ENCODE measurements at regions not wholly inside any gene's neighbourhood (a gene's known extent, or its start where the extent isn't known, plus 50 kb on each side); places are given as distances from the start of the nearest gene placed in this dataset.

DNA sequence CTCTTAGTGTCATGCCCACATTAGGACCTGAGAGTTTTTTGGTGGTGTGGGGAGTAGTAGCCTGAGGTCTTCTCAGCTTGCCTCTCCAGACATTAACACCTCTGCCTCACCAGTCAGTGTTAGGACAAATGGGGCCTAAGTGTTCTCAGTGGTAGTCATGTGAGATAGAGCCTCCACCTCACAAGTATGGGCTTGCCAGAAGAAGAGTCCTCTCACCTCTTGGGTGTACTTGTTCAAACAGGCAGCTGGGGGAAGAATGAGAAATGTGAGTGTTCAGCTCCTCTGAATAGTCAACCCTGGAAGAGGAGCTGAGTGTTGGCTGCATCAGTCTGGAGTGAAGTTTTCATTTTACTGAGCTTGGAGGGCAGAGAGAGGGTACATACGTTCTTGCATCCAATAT is 464.6 kb downstream of the POM121L12 start:
- Histone ChIP-seq H2AK5ac (ENCODE audit: low read depth, low read length) (no peak overlapping the region), H3K9ac (replicated peaks in 1 of 4; ENCODE audit: extremely low read depth in 1 of 4, low read depth in 3 of 4, low read length in 3 of 4) (no peak overlapping the region), H4K8ac (ENCODE audit: extremely low read depth, insufficient read depth, low read length) (no peak overlapping the region), H4K20me1 (replicated peaks in 1 of 2; ENCODE audit: control insufficient read depth in 1 of 2, insufficient read depth in 2 of 2, low read length in 2 of 2) (no peaks in the 10 kb centered on the region), H3K27me3 (replicated peaks in 1 of 4; ENCODE audit: control insufficient read depth in 3 of 4, extremely low read depth in 1 of 4, insufficient read depth in 3 of 4, low read length in 3 of 4) (no peaks in the 10 kb centered on the region), H4K5ac (ENCODE audit: insufficient read length, low read depth, low read length) (no peak overlapping the region), H2BK5ac (ENCODE audit: low read depth, low read length) (no peak overlapping the region), H3K14ac (ENCODE audit: insufficient read length) (no peak overlapping the region), H3K79me1 (ENCODE audit: low read depth, low read length) (no peaks in the 10 kb centered on the region), H2BK20ac (ENCODE audit: low read length) (no peak overlapping the region), H4K91ac (replicated peaks; ENCODE audit: insufficient read length, low read length) (no peak overlapping the region), H3K27ac (ENCODE audit: low read depth, low read length) (no peak overlapping the region), H3K4me2 (ENCODE audit: insufficient read depth in 1 of 2, low read depth in 2 of 2, low read length in 2 of 2) (no peak overlapping the region), H2AFZ (ENCODE audit: low read length) (no peak overlapping the region), H3K36me3 (ENCODE audit: control insufficient read depth in 2 of 4, insufficient read depth in 4 of 4, low read length in 3 of 4) (no peaks in the 10 kb centered on the region), H3K4ac (replicated peaks; ENCODE audit: insufficient read length, low read depth, low read length) (no peak overlapping the region), H2BK120ac (replicated peaks; ENCODE audit: low read depth, low read length) (no peak overlapping the region), H2BK12ac (ENCODE audit: low read depth, low read length) (no peak overlapping the region), H3K18ac (ENCODE audit: extremely low read depth, low read length) (no peak overlapping the region), H3K79me2 (ENCODE audit: control insufficient read depth in 1 of 2, insufficient read depth in 2 of 2, low read length in 2 of 2) (no peaks in the 10 kb centered on the region), H3K4me1 (replicated peaks in 1 of 4; ENCODE audit: control insufficient read depth in 3 of 4, insufficient read depth in 4 of 4, low read length in 3 of 4) (no peaks in the 10 kb centered on the region), H3K9me3 (ENCODE audit: insufficient read depth in 2 of 2, low read depth in 1 of 2, low read length in 1 of 2) (peaks cover 2 to 3% of the 10 kb centered on the region in 2 experiments; a peak in 1 of 4 replicates), H3K4me3 (ENCODE audit: extremely low read depth in 1 of 4, insufficient read depth in 2 of 4, low read depth in 3 of 4, low read length in 4 of 4) (no peak overlapping the region), H3K23ac (ENCODE audit: insufficient read length) (no peak overlapping the region), H2BK15ac (ENCODE audit: low read length) (no peak overlapping the region), H3K56ac (replicated peaks; ENCODE audit: insufficient read length, low read depth, low read length) (no peak overlapping the region), H3K23me2 (ENCODE audit: low read depth, low read length) (no peaks in the 10 kb centered on the region)
- FAIRE-seq (no peak), DNase-seq (ENCODE audit: low read depth in 1 of 2, low spot score in 2 of 2) (no peak)
- WGBS, 2 experiments (ENCODE audit: extremely low coverage in 1 of 2, insufficient coverage in 1 of 2, insufficient read length in 1 of 2, insufficient replicate concordance in 2 of 2, low coverage in 1 of 2, low lambda C conversion rate in 2 of 2, missing lambda C conversion rate in 1 of 2), result 92% methylated on average over 1 of the region's 1 CpG; no CpG with 5 or more reads in 1 of the 2 experiments
- POLR2A ChIA-PET (ENCODE audit: partially characterized antibody), result no interaction called here
- TF ChIP-seq HDAC2 (IDR thresholded peaks at IDR 0.05; ENCODE audit: borderline replicate concordance in 1 of 2, low read depth in 2 of 2, low read length in 2 of 2), result no peak
- no peak for TF ChIP-seq RNF2 (IDR thresholded peaks at IDR 0.05; ENCODE audit: borderline replicate concordance, low read depth, low read length, missing control alignments, poor library complexity, severe bottlenecking)
- no peak for TF ChIP-seq GABPA (IDR thresholded peaks at IDR 0.05; ENCODE audit: borderline replicate concordance, insufficient read depth, low read length)
- no peak for TF ChIP-seq SP1 (IDR thresholded peaks at IDR 0.05; ENCODE audit: low read depth, low read length)
- TF ChIP-seq EZH2 (IDR thresholded peaks at IDR 0.05; ENCODE audit: low read depth, low read length, severe bottlenecking), result no peak
- CTCF ChIA-PET (ENCODE audit: partially characterized antibody), result no interaction called here

All from H1 (cell line).